SK-N-SH (cell line): ENCODE measurements at regions not wholly inside any gene's neighbourhood (a gene's known extent, or its start where the extent isn't known, plus 50 kb on each side); places are given as distances from the start of the nearest gene placed in this dataset.
"Not testable (repeated sequence)": the region's sequence is repeated elsewhere in the genome, so short reads cannot be mapped to it uniquely, and the experiment has no call there.

ENCODE experiments used
- CTCF ChIA-PET: fragments of 300-600, 350-600 bp; formaldehyde crosslinking; extraction: SDS; loops from one replicate; lab custom pipeline; 2021; lab: Yijun Ruan, JAX
- POLR2A ChIA-PET: fragments of 350-600 bp; sonication (Branson Sonifier 250); formaldehyde crosslinking; extraction: SDS; loops from one replicate; lab custom pipeline; 2020; ENCODE audit warnings: antibody characterized with exemption, inconsistent platforms; lab: Yijun Ruan, JAX
- DNase-seq: peaks from one replicate; pipeline ENCODE4 v3.0.0; 2012
- H2AFZ ChIP-seq: fragments of 200-600 bp; sonication (generic); 2 replicates; pipeline ENCODE4 v1.8.1; 2016; ENCODE audit warnings: antibody characterized with exemption, mild to moderate bottlenecking, low read depth
- H3F3A ChIP-seq: fragments of 200-600 bp; sonication (generic); replicated peaks from 2 replicates; pipeline ENCODE3; 2016; ENCODE audit warnings: antibody characterized with exemption, mild to moderate bottlenecking; ENCODE audit not compliant: insufficient read depth
- H3K27ac ChIP-seq, 2 experiments: fragments of 200-500 bp in 1 of 2; fragments of 200-600 bp in 1 of 2; sonication (Bioruptor generic) in 1 of 2; sonication (generic), shearing (Covaris generic) in 1 of 2; 2 replicates each; pipeline versions ENCODE4 v1.5.1 to v1.6.1; 2014 to 2016; ENCODE audit warnings: low read depth in 2 of 2, inconsistent platforms in 1 of 2, low read length in 1 of 2, mild to moderate bottlenecking in 1 of 2, mixed read lengths in 1 of 2
- H3K27me3 ChIP-seq: fragments of 200-600 bp; sonication (generic), shearing (Covaris generic); 2 replicates; pipeline ENCODE4 v1.6.1; 2016; ENCODE audit warnings: mixed run types; ENCODE audit not compliant: insufficient read depth
- H3K36me3 ChIP-seq, 2 experiments: fragments of 200-500 bp in 1 of 2; fragments of 200-600 bp in 1 of 2; sonication (Bioruptor generic) in 1 of 2; sonication (generic) in 1 of 2; replicated peaks in 1 of 2; 2 replicates each; pipeline versions ENCODE3 to v1.5.1; 2014 to 2016; ENCODE audit warnings: low read length in 1 of 2, mild to moderate bottlenecking in 1 of 2; ENCODE audit not compliant: insufficient read depth in 2 of 2, control insufficient read depth in 1 of 2
- H3K4me1 ChIP-seq, 2 experiments: fragments of 200-500 bp in 1 of 2; fragments of 200-600 bp in 1 of 2; sonication (Bioruptor generic) in 1 of 2; sonication (generic), shearing (Covaris generic) in 1 of 2; 2 replicates each; pipeline versions ENCODE4 v1.5.1 to v1.6.1; 2014 to 2016; ENCODE audit warnings: low read depth in 1 of 2, low read length in 1 of 2, mixed run types in 1 of 2; ENCODE audit not compliant: insufficient read depth in 2 of 2, control insufficient read depth in 1 of 2
- H3K4me2 ChIP-seq: fragments of 200-600 bp; sonication (generic), shearing (Covaris generic); 2 replicates; pipeline ENCODE4 v1.6.1; 2017; ENCODE audit warnings: mixed run types
- H3K4me3 ChIP-seq, 2 experiments: fragments of 200-500 bp in 1 of 2; fragments of 200-600 bp in 1 of 2; sonication (Bioruptor generic) in 1 of 2; sonication (generic), shearing (Covaris generic) in 1 of 2; 2 replicates each; pipeline versions ENCODE4 v1.5.1 to v1.8.1; 2014 to 2016; ENCODE audit warnings: low read depth in 2 of 2, inconsistent platforms in 1 of 2, low read length in 1 of 2, mild to moderate bottlenecking in 1 of 2, mixed read lengths in 1 of 2, moderate library complexity in 1 of 2
- H3K79me2 ChIP-seq: fragments of 200-600 bp; sonication (generic); 2 replicates; pipeline ENCODE4 v1.8.1; 2017; ENCODE audit warnings: mild to moderate bottlenecking; ENCODE audit not compliant: insufficient read depth
- H3K9ac ChIP-seq: fragments of 200-600 bp; sonication (generic); 2 replicates; pipeline ENCODE4 v1.6.1; 2017; ENCODE audit warnings: mixed run types
- H3K9me2 ChIP-seq: fragments of 200-600 bp; sonication (generic); 2 replicates; pipeline ENCODE4 v1.6.1; 2017; ENCODE audit warnings: mixed run types
- H3K9me3 ChIP-seq: fragments of 200-600 bp; sonication (generic); 2 replicates; pipeline ENCODE4 v1.6.1; 2017; ENCODE audit warnings: mixed run types, mild to moderate bottlenecking, moderate library complexity
- H4K20me1 ChIP-seq: fragments of 200-600 bp; sonication (generic); 2 replicates; pipeline ENCODE4 v1.6.1; 2017; ENCODE audit warnings: mild to moderate bottlenecking, mixed run types; ENCODE audit not compliant: insufficient read depth
- CHD2 ChIP-seq: fragments of 150-350 bp; IDR thresholded peaks from 2 replicates; pipeline ENCODE4 v1.6.1; 2018; ENCODE audit warnings: low read length; ENCODE audit not compliant: partially characterized antibody
- ELF1 ChIP-seq: IDR thresholded peaks from 2 replicates; pipeline ENCODE4 v1.4.0; 2012
- EZH2phosphoT487 ChIP-seq: fragments of 200-600 bp; sonication (generic); IDR thresholded peaks from 2 replicates; pipeline ENCODE4 v1.6.1; 2017; ENCODE audit warnings: low read depth, mixed run types, mild to moderate bottlenecking, antibody characterized with exemption, moderate library complexity, borderline replicate concordance
- FOXJ3 ChIP-seq: sonication (generic); formaldehyde crosslinking; IDR thresholded peaks from 2 replicates; pipeline ENCODE4 v1.5.1; 2020; ENCODE audit warnings: mild to moderate bottlenecking, missing genetic modification reagents
- MXI1 ChIP-seq: IDR thresholded peaks from 2 replicates; pipeline ENCODE4 v1.6.1; 2012; ENCODE audit warnings: mild to moderate bottlenecking, low read depth, low read length, improper control_type of control experiment
- RCOR1 ChIP-seq: fragments of 150-350 bp; IDR thresholded peaks from 2 replicates; pipeline ENCODE4 v1.6.1; 2017; ENCODE audit warnings: antibody characterized with exemption, low read length
- RFX5 ChIP-seq: IDR thresholded peaks from 2 replicates; pipeline ENCODE4 v1.6.1; 2012; ENCODE audit warnings: mild to moderate bottlenecking, improper control_type of control experiment, low read length
- SMC3 ChIP-seq: IDR thresholded peaks from 2 replicates; pipeline ENCODE4 v1.6.1; 2012; ENCODE audit warnings: low read depth, low read length, improper control_type of control experiment
- TAF1 ChIP-seq: IDR thresholded peaks from 2 replicates; pipeline ENCODE4 v1.6.1; 2012; ENCODE audit warnings: low read depth, mild to moderate bottlenecking, low read length, moderate library complexity, borderline replicate concordance
- YY1 ChIP-seq: IDR thresholded peaks from 2 replicates; pipeline ENCODE4 v1.4.0; 2012; ENCODE audit warnings: low read depth, mild to moderate bottlenecking
- ZBTB33 ChIP-seq: IDR thresholded peaks from 2 replicates; pipeline ENCODE4 v1.4.0; 2012; ENCODE audit warnings: low read depth, borderline replicate concordance
- WGBS: methylation state at CpG from one replicate; pipeline ENCODE4 v1.1.6; 2017; ENCODE audit warnings: low lambda C conversion rate; 5-methylcytosine and 5-hydroxymethylcytosine counted together

- no peak for TF ChIP-seq TAF1
- TF ChIP-seq FOXJ3 (CRISPR knock-in tag): no peak
- TF ChIP-seq CHD2: no peak
Observed at GRCh38 chr13:50494138-50494537, 349.4 kb downstream of the DLEU7 start (continued).

- H3K9ac ChIP-seq, CTCF ChIA-PET, H3K4me3 ChIP-seq, H4K20me1 ChIP-seq, H3K4me2 ChIP-seq, H3K79me2 ChIP-seq, H3K27ac ChIP-seq, H3K36me3 ChIP-seq, H3K9me3 ChIP-seq, H3F3A ChIP-seq, POLR2A ChIA-PET, H3K4me1 ChIP-seq, H2AFZ ChIP-seq, DNase-seq, H3K9me2 ChIP-seq, H3K27me3 ChIP-seq: not testable (repeated sequence)
- WGBS: 100% methylated on average over 1 of the region's 1 CpG
Observed at GRCh38 chr13:50503212-50503611, 340.3 kb downstream of the DLEU7 start.

- H3K9ac ChIP-seq: no peak overlapping the region
- CTCF ChIA-PET: interaction anchor here (0.6 kb wide), 1 partner anchor 950 kb away, joined by 3 read pairs; no protein-coding TSS in a partner anchor
- H3K36me3 ChIP-seq: no peaks in the 10 kb centered on the region
- no peak overlapping the region for H3K4me3 ChIP-seq
- no peaks in the 10 kb centered on the region for H4K20me1 ChIP-seq
- no peaks in the 10 kb centered on the region for H3K79me2 ChIP-seq
- no peak for DNase-seq
- H2AFZ ChIP-seq: no peak overlapping the region
- no peaks in the 10 kb centered on the region for H3K27me3 ChIP-seq
- H3K27ac ChIP-seq: no peak overlapping the region
- H3K4me1 ChIP-seq: peaks cover 0 to 2% of the 10 kb centered on the region in 2 experiments; a peak in 1 of 4 replicates
- H3K9me3 ChIP-seq: no peaks in the 10 kb centered on the region
- POLR2A ChIA-PET: interaction anchor here (0.7 kb wide), 1 partner anchor 12 kb away, joined by 6 read pairs; no protein-coding TSS in a partner anchor
- no peaks in the 10 kb centered on the region for H3K9me2 ChIP-seq
- no peak overlapping the region for H3K4me2 ChIP-seq
- TF ChIP-seq RCOR1 (no peak), ZBTB33 (no peak), EZH2phosphoT487 (no peak), RFX5 (no peak), YY1 (no peak), SMC3 (no peak), ELF1 (no peak), MXI1 (no peak)
- H3F3A ChIP-seq: no peaks in the 10 kb centered on the region
Observed at GRCh38 chr13:50509167-50509566, 334.3 kb downstream of the DLEU7 start.
